ENCODE measurements at regions not wholly inside any gene's neighbourhood (a gene's known extent, or its start where the extent isn't known, plus 50 kb on each side); places are given as distances from the start of the nearest gene placed in this dataset.

- H3K27ac ChIP-seq: no peak overlapping the region
- no peak for TF ChIP-seq CTCF (conservative IDR thresholded peaks at IDR 0.05)
Observed at GRCh38 chr6:128632131-128632530, 111.7 kb upstream of the PTPRK start.

- H3K27ac ChIP-seq: no peak overlapping the region
- no peak for TF ChIP-seq CTCF (conservative IDR thresholded peaks at IDR 0.05)
- no peak for TF ChIP-seq ZFX (IDR thresholded peaks at IDR 0.05)
Observed at GRCh38 chr6:128631031-128631430, 110.6 kb upstream of the PTPRK start.

- TF ChIP-seq CTCF (conservative IDR thresholded peaks at IDR 0.05) (no peak), ZFX (IDR thresholded peaks at IDR 0.05) (no peak)
- H3K27ac ChIP-seq: no peak overlapping the region
Observed at GRCh38 chr6:128630213-128630612, 109.8 kb upstream of the PTPRK start.

GRCh38 chr6:128617285-128617684, 96.9 kb upstream of the PTPRK start:
- TF ChIP-seq CTCF (conservative IDR thresholded peaks at IDR 0.05): no peak
- no peak for TF ChIP-seq ZFX (IDR thresholded peaks at IDR 0.05)
- H3K27ac ChIP-seq: no peak overlapping the region

GRCh38 chr6:128616342-128616741, 95.9 kb upstream of the PTPRK start:
- H3K27ac ChIP-seq: no peak overlapping the region
- TF ChIP-seq ZFX (IDR thresholded peaks at IDR 0.05) (no peak), CTCF (conservative IDR thresholded peaks at IDR 0.05) (no peak)

- H3K27ac ChIP-seq: no peak overlapping the region
- no peak for TF ChIP-seq CTCF (conservative IDR thresholded peaks at IDR 0.05)
Observed at GRCh38 chr6:128606611-128607010, 86.2 kb upstream of the PTPRK start.

GRCh38 chr6:128605961-128606360, 85.6 kb upstream of the PTPRK start:
- no peak for TF ChIP-seq CTCF (conservative IDR thresholded peaks at IDR 0.05)
- no peak for TF ChIP-seq ZFX (IDR thresholded peaks at IDR 0.05)
- no peak overlapping the region for H3K27ac ChIP-seq
